Head of caudate nucleus (tissue), 42 donors: ENCODE measurements at regions not wholly inside any gene's neighbourhood (a gene's known extent, or its start where the extent isn't known, plus 50 kb on each side); places are given as distances from the start of the nearest gene placed in this dataset.
A peak's percentile ranks its signal among the peaks of the same experiment; 100 is the strongest.
"Not testable (repeated sequence)": the region's sequence is repeated elsewhere in the genome, so short reads cannot be mapped to it uniquely, and the experiment has no call there.

Experiments used
- DNase-seq, 42 donors: peaks; one replicate each; pipeline versions ENCODE4 v3.0.0 to v3.0.0-alpha.2; 2020 to 2021; ENCODE audit warnings: mixed read lengths in 7 of 42
- intact Hi-C: fragments of 100-400 bp; cut with DNase I; formaldehyde crosslinking; loops from one replicate; pipeline ENCODE4 v1.15.0; 2022

DNA sequence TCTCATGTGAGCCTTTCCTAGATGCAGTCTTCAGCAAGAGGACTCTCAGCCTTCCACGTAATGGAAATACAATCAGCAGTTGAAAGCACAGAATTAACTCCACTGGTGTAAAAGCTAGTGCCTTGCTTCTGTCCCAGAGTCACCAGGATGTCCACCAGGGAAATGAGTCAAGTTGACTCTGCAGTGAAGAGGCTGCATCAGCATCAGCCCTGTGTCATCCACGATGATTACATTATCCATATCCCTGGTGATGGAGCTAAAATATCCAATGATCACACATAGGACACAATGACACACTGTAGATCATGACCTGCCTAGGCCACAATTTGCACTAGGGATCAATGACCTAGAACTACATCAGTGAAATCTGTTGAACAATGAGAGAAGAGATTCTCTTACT is 262.4 kb downstream of the ERMARD start:
- intact Hi-C loops, result no loop called here
- DNase-seq, result no peak

DNA sequence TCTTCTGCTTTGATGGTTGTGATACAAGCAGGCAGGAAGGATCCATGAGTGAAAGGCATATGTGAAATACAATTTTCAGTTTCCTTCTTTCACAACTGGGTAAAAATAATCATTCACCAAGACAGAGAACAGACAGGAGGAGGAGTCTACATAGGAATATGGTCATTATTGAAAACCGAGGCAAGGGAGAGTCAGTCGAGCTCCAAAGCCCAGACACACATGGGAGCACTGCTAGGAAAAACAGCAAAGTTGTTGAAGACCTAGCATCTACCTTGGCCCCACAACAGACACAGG is 260.6 kb downstream of the ERMARD start:
- DNase-seq, result peak in 1 of 42 donors; percentile 5
- intact Hi-C loops, result no loop called here

DNA sequence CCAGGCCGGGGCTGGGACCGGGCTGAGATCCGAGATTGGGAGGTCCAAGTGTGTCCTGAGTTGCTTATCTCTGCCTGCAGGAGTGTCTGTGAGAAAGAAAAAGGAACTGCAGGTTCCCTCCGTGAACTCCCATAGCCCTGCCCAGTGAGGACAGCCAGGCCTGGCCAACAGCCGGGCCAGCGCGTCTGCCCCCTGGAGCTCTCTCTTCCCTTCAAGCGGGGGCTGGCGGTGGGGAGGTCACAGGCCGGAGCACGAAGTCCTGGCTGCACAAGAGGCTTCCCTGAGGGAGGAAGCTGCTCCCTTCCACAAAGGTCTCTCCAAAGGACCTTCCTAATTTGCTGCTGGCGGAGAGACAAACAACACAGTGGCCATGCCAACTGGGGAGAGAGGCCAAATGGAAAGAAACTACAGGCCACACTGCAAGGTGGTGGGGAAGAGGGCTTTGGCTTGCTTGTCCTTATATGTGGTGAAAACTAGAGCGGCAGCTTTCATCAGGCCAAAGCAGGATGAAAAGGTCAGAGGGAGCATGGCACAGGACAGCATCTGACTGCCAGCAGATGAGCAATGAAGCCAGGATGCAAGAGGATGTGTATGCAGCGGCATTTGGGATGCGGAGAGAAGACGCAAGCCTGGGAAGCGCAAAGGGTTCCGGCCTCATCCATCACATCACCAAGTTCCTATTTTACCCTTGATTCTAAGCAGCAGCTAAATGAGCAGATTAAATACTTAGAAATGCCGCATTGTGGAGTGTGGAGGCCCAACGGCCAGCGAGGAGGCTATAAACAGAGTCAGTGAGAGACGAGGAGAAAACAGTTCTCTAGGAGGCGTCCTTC is 260.0 kb downstream of the ERMARD start:
- intact Hi-C loops, result no loop called here
- DNase-seq, result peak in 20 of 42 donors; percentile 10 to 66 (median 36)

DNA sequence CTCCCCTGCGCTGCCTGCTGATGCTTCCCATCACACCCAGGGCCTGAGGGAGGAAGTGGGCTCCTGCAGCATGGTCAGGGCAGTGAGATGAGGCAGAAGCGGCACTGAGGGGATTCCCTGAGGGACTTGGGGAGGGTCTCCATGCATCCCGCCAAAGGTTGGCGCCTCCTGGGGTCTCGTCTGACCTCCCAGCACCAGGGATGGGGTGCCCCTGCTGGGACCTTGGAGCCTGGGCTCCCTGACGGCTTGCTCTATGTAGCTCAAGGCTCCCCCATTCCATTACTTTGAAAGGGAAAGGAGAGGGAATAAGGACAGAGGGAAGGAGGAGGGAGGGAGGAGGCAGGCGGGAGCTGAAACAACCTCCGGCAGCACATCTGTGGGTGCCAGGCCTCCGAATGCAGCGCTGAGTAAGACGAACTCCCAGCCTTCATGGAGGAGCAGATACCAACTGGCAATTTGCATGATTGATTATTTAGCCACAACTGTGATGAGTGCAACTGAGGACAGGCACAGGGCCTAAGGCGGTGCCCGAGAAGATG is 259.3 kb downstream of the ERMARD start:
- DNase-seq, result peak in 9 of 42 donors; percentile 6 to 49 (median 28)
- intact Hi-C loops, result no loop called here

DNA sequence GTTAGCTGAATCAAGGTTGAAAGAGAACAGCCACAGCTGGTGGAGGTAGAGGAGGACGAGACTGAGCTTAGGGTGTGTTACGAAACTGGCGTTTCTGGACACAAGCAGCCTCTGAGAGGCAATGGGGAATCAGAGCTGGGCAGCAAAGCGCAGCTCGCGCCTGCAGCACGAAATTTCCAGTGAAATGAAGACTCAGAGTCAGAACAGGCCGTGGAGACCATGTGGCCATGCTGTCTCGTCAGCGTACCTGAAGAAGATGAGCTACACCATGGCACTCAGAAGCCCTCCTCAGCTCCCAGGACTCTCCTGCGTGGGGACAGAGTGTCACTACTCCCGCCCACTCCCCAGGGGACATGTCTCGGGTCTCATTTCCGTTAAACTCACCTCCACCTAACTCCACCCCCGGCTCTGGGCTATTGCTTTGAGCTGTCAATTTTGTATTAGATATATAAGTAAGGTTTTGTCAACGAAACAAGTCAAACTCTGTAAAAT is 256.9 kb downstream of the ERMARD start:
- intact Hi-C loops, result no loop called here
- peak in 5 of 42 donors; percentile 7 to 43 (median 10) for DNase-seq

DNA sequence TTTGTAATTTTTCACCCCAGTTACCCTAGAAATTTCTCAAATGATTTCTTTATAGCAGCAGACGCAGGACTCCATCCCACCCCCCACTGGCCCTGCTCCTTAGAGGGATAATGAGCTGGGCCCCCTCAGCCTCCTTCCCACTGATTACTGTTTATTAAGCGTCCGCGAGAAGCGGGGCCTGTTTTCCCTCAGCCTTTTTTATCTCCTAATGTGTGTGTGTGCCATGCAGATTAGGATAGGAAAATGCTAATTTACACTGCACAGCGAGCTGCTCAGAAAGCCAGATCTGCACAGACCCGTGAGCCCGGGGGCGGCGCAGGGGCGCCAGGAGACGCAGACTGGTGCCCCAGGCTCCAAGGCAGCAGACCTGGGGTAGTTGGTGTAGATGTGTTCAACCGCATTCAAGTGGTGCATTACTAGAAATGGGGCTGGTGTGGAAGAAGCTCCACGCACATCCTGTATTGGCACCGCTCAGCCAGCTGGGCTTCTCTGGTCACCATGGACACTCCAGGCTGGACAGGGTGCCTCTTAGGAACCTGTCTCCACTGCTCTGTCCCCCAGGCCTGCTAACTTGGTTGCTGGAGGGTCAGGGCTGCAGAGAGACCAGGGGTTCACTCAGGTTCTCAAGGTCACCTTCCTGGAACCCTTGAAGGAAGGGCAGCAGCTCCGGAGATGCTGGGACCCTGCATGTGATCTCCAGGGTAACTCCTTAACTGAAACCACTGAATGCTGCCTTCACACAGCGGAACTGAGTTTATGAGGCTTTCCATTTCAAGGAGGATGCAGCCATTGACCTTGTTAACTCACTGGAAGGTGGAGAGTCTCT is 256.3 kb downstream of the ERMARD start:
- intact Hi-C loops, result no loop called here
- DNase-seq, result peak in 6 of 42 donors; percentile 6 to 33 (median 15)

DNA sequence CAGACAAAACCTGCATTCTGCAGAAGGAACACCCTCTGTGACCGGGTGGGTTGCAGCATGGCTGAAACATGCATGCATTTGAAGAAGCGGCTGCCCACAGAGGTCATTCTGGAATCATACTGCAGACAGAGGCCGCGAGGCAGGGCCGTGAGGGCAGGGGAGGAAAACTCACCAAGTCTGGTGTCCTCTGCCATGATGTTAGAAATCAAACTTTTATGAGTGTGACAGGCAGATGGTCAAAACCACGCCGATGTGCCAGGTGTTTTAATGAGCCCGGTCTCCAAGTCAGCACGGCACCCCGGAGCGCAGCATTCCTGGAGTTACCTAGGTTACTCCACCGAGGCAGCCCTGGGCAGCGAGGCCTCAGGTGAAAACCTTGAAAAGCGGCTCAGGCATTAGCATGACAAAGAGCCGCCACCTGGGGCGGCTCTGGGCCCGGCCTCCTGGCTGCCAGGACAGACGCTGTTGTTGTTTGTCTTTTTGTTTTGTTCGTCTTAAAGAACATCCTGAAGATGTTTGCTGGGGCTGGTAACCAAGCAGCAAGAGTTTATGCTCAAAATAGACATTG is 255.6 kb downstream of the ERMARD start:
- DNase-seq, result peak in 7 of 42 donors; percentile 6 to 34 (median 16)
- intact Hi-C loops, result no loop called here

DNA sequence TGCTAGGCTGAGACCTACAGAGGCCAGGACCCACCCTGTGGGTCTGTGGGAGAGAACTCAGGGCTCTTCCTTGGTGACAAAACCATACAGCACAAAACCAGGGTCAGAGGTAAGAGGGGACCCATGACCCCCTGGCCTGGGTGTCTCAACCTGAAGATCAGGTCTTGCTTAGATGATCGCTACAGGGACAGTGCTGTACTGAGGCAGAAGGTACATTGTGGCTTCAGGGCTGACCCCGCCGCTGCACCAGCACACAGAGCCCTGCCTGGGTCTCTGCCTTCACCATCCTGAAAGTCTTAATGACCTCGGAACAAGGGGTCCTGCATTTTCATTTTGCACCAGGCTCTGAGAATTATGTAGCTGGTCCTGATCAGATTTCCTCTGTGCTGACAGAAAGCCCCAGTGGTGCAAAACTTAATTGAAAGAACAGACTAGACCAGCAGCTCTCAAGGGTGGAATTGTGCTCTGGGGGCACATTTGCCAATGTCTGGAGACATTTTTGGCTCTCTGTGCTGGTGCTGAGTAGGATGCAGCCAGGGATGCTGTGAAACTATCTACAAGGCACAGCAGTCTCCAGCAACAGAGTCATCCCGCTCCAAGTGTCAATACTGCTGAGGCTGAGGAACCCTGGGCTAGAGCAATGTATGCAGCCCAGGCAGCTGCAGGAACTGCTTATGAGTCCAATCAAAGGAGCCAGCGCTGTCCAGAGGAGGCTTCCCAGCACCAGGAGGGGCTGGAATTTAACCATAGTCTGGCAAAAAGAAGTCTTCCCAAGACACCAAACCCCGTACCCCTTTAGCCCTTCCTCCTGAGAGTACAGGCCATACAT is 254.9 kb downstream of the ERMARD start:
- peak in 5 of 42 donors; percentile 6 to 29 (median 15) for DNase-seq
- intact Hi-C loops, result no loop called here

DNA sequence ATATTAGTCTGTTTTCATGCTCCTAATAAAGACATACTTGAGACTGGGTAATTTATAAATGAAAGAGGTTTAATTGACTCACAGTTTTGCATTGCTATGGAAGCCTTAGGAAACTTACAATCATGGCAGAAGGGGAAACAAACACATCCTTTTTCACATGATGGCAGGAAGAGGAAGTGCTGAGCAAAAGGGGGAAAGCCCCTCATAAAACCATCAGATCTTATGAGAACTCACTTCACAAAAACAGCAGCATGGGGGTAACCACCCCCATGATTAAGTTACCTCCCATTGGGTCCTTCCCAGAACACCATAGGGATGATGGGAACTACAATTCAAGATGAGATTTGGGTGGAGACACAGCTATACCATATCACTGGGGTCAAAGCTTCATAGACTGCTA is 254.2 kb downstream of the ERMARD start:
- intact Hi-C loops, result no loop called here
- peak in 1 of 42 donors; percentile 0 for DNase-seq

DNA sequence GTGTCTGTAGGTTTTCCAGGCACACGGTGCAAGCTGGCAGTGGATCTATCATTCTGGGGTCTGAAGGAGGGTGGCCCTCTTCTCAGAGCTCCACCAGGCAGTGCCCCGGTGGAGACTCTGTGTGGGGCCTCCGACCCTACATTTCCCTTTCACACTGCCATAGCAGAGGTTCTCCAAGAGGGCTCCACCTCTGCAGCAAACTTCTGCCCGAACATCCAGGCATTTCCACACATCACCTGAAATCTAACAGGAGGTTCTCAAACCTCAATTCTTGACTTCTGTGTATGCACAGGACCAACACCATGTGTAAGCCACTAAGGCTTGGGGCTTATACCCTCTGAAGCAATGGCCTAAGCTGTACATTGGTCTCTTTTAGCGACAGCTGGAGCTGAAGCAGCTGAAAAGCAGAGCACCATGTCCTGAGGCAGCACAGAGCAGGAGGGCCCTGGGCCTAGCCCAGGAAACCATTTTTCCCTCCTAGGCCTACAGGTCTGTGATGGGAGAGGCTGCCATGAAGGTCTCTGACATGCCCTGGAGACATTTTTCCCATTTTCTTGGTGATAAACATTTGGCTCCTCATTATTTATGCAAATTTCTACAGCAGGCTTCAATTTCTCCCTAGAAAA is 253.3 kb downstream of the ERMARD start:
- DNase-seq, result peak in 2 of 42 donors; percentile 2 to 14
- intact Hi-C loops, result no loop called here

DNA sequence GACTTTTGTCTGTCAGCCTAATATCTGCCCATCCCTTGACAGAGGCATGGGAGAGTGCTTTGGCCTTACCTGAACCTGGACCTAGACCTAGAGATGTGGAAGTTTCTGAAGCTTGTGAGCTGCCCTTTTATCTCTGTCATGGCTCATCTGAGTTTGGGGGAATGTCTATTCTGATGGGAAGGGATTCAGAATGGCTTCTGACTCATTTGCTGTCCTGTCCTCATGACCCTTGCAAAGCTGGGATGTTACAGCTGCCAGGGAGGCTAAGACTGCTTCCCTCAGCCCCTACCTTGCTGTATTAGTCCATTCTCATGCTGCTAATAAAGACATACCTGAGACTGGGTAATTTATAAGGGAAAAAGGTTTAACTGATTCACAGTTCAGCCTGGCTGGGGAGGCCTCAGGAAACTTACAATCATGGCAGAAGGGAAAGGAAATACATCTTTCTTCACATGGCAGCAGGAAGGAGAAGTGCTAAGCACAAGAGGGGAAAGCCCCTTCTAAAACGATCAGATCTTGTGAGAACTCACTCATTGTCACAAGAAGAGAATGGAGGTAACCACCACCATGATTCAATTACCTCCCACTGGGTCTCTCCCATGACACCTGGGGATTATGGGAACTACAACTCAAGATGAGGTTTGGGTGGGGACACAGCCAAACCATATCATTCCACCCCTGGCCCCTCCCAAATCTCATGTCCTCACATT is 252.2 kb downstream of the ERMARD start:
- peak in 1 of 42 donors; percentile 2 for DNase-seq
- intact Hi-C loops, result no loop called here

DNA sequence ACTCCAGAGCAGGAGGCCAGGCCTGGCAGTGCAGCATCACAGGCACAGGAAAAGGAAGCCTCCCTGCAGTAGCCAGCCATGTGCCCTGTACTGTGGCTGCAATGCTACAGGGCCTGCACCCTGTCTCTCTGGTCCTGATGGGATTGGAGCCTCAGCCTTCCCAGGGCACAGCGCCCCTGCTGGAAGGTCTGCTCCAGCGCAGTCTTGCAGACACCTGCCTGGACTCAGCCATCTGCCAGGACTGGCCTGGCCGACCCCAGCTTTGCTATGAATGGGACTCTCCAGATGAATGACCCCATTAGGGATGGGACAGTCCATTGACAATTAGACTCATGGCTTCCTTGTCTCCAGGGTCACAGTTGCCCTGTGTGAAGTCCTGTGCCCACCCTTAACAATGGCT is 251.6 kb downstream of the ERMARD start:
- intact Hi-C loops, result no loop called here
- peak in 2 of 42 donors; percentile 2 to 7 for DNase-seq

DNA sequence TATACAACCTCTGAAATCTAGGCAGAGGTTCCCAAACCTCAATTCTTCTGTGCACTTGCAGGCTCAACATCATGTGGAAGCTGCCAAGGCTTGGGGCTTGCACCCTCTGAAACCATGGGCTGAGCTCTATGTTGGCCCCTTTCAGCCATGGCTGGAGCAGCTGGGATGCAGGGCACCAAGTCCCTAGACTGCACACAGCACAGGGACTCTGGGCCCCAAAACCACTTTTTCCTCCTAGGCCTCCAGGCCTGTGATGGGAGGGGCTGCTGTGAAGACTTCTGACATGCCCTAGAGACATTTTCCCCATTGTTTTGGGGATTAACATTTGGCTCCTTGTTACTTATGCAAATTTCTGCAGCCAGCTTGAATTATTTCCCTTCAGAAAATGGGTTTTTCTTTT is 250.4 kb downstream of the ERMARD start:
- peak in 1 of 42 donors; percentile 1 for DNase-seq
- intact Hi-C loops, result not testable (repeated sequence)

DNA sequence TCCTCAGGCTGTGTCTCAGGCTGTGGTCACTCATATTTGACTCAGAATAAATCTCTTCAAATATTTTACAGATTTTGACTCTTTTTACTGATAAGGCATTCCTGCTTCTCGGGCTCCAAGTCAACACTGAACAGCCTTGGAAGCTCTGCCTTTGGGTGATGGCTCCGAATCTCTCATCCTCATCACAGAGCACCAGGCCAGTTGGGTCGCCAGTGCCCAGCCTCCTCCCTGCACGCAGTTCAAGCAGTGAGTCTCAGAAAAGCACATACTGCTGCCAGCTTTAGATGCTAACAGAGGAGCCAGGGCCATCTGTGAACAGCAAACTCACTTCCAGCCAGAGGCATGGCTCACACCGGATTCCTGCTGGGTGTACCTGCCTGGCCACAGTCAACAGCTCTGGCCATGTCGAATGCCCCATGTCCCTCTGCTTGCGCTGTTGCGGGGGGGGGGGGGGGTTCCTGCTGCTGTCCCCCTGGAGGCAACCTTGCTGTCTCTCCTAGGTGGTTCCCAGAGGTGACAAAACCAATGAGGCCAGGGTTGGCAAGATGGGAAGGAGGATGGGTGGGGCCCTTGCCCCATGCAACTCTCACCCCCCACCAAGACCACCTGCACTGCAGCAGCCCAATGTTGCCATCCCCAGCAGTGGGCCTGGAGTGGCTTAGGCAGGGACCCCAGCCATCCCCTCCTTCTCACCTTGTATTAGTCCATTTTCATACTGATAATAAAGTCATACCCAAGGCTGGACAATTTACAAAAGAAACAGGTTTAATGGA is 248.8 kb downstream of the ERMARD start:
- peak in 3 of 42 donors; percentile 2 to 10 (median 8) for DNase-seq
- intact Hi-C loops, result no loop called here

DNA sequence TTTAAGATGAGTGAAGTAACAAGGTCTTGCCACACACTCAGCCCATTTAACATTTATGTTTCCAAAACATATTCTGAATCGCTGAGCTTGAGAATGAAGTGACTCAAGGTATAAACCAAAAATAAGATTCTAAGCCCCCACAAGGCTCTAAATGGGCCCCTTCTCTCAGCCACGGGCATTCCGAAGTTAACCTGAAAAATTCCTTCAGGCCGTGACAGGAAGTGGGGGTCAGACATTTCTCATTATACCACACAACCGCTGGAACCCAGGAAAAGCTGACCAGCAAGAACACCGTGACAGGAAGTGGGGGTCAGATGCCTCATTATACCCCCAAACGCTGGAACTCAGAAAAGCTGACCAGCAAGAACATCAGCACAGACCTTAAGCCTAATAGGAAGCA is 247.9 kb downstream of the ERMARD start:
- intact Hi-C loops, result no loop called here
- peak in 3 of 42 donors; percentile 1 to 5 (median 4) for DNase-seq

DNA sequence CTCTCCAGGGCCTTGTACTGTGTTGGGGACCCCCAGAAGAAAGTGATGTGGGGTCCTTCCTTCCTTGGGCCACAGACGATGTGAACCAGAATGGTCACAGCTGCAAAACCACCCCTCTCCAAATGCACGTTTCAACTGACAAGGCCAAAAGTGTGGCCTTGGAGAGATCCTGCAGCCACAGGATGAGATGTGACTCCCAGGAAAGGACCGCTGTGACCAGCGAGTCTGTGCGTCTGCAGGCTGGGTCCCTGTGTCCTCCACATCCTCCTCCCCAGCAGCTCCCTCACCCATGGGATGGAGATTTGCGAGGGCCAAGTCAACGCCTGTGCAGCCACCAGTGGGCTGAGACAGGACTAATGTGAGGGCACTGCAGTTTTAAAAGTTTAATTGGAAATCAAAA is 247.0 kb downstream of the ERMARD start:
- intact Hi-C loops, result no loop called here
- peak in 5 of 42 donors; percentile 6 to 17 (median 10) for DNase-seq

DNA sequence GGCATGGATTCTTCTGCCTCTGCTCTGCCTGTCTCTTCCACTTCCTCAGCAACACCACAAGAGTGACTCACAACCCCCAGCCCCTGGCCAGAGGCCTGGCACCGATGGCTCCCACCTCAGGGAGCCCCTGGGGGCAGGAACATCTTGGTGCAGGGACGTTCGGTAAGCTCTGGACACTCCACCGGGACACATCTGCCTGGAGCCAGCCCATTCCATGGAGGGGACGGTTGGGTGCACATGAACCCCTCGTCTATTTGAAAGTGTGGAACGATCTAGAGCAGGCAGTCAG is 246.5 kb downstream of the ERMARD start:
- peak in 3 of 42 donors; percentile 3 to 8 (median 7) for DNase-seq
- intact Hi-C loops, result no loop called here
